Uterus (tissue), 2 donors: ENCODE measurements at regions not wholly inside any gene's neighbourhood (a gene's known extent, or its start where the extent isn't known, plus 50 kb on each side); places are given as distances from the start of the nearest gene placed in this dataset.

Experiments used
- POLR2A ChIP-seq, 2 donors: fragments of 450-650 bp; IDR thresholded peaks; one replicate each; pipeline ENCODE4 v1.6.1; 2016; ENCODE audit warnings: antibody characterized with exemption in 2 of 2, mild to moderate bottlenecking in 1 of 2, moderate library complexity in 1 of 2
- TF ChIP-seq, protein P1 (sequence below), 4 experiments: fragments of 200-600 bp in 2 of 4; fragments of 450-650 bp in 2 of 4; sonication (generic) in 2 of 4; IDR thresholded peaks; one replicate each; pipeline ENCODE4 v1.5.1; 2016 to 2019; ENCODE audit warnings: antibody characterized with exemption in 4 of 4, mild to moderate bottlenecking in 2 of 4, moderate library complexity in 1 of 4

GRCh38 chr10:84987039-84987438, 658.6 kb downstream of the CCSER2 start:
- no peak for TF ChIP-seq POLR2A (IDR thresholded peaks at IDR 0.05)
- TF ChIP-seq, protein P1, sequence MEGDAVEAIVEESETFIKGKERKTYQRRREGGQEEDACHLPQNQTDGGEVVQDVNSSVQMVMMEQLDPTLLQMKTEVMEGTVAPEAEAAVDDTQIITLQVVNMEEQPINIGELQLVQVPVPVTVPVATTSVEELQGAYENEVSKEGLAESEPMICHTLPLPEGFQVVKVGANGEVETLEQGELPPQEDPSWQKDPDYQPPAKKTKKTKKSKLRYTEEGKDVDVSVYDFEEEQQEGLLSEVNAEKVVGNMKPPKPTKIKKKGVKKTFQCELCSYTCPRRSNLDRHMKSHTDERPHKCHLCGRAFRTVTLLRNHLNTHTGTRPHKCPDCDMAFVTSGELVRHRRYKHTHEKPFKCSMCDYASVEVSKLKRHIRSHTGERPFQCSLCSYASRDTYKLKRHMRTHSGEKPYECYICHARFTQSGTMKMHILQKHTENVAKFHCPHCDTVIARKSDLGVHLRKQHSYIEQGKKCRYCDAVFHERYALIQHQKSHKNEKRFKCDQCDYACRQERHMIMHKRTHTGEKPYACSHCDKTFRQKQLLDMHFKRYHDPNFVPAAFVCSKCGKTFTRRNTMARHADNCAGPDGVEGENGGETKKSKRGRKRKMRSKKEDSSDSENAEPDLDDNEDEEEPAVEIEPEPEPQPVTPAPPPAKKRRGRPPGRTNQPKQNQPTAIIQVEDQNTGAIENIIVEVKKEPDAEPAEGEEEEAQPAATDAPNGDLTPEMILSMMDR (IDR thresholded peaks at IDR 0.05) = no peak
